Stimulated activated CD8-positive, alpha-beta memory T cell treated with anti-CD3 and anti-CD28 coated beads, Interleukin-4, amount 100 ng/mL, for 1 hour (primary cell): ENCODE measurements at regions not wholly inside any gene's neighbourhood (a gene's known extent, or its start where the extent isn't known, plus 50 kb on each side); places are given as distances from the start of the nearest gene placed in this dataset.

Experiments
- DNase-seq, 2 donors: peaks; one replicate each; pipeline ENCODE4 v3.0.0-alpha.2; 2020; ENCODE audit warnings: low read depth in 2 of 2, low spot score in 1 of 2

- no peak for DNase-seq
Measured at GRCh38 chr1:55703726-55704363, 488.7 kb upstream of the USP24 start.

DNA sequence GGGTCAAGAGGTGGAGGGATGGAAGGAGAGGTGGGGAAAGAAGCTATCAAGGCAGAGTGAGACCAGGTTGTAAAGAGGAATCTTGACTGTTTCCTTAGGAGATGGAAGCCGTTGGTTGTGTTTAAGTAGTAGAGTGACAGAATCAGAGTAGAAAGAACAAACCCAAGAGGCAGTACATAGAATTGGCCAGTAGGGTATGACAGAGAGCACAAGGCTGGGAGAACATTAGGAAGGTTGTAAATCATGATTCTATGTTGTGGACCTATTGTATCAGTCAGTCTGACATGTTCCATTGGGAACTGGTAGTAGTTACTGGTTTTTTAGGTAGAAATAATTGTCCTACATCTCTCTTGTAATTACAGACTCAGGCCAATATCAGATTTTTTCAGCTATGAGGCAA is 486.9 kb upstream of the USP24 start:
- no peak for DNase-seq

GRCh38 chr1:55700359-55701130 is 485.4 kb upstream of the USP24 start:
- DNase-seq, result no peak

GRCh38 chr1:55699228-55699627 is 484.1 kb upstream of the USP24 start:
- no peak for DNase-seq

DNA sequence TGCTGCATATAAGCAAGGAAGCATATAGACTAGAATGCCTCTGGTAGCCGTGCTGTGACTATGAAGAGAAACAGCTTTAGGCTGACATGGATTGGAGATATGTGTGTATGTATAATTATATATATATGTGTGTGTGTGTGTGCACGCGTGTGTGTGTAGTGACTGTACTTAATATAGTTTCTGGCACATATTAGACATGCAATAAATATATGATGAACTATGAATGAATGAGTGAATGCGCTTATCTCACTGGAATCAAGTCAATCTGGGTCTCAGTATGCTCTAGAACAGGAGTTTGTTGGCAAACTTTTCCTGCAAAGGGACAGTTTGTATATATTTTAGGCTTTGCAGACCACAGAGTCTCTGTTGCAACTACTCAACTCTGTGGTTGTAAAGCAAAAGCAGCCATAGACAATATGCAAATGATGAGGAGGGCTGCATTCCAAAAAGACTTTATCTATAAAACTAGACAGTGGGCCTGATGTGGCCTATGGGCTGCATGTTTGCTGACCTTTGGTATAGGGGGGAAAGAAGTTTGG is 482.9 kb upstream of the USP24 start:
- no peak for DNase-seq

DNA sequence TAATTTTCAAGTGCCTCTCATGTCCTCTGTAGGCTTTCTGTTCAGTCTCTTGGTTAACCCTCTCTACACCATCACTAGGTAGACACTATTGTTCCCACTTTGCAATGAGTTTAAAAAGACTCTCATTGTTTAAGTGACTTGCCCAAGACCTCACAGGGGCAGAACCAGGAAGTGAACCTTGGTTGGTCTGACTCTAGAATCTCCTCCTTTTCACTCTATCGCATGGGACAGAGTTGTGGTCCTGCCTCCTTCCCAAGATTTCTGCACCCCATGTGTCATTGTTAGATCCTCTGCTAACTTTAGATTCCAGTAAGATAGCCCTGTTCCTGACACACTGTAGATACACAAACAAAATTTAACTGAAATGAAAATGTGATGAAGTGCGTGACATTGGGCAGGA is 481.7 kb upstream of the USP24 start:
- no peak for DNase-seq

DNA sequence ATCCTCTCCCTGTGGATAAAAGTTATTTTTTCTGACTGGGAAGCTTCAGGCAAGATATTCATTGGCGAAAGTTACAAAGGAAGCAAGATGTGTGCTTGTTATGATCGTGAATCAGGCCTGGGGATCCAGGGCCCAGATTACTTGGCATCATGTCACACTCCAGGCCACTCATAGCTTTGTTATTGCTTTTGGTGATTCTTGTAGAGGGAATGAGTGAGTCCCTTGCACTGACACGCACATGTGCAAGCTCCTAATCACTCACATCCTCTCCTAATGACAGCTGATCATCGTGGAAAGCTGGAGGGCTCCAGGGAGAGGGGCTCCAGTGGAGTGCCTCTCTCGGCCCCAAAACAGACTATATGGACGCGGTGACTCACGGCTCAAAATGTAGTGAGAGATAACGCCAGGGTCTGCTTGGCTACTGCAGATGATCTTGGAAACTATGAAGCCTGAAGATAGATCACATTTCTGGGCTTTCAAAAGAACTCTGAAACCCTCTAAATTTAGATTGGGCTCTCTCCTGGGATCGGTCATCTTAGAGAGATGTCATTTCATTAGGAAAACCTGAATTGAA is 481.1 kb upstream of the USP24 start:
- no peak for DNase-seq

GRCh38 chr1:55695552-55695951 is 480.4 kb upstream of the USP24 start:
- no peak for DNase-seq

- no peak for DNase-seq
Measured at GRCh38 chr1:55695151-55695550, 480.0 kb upstream of the USP24 start.

DNA sequence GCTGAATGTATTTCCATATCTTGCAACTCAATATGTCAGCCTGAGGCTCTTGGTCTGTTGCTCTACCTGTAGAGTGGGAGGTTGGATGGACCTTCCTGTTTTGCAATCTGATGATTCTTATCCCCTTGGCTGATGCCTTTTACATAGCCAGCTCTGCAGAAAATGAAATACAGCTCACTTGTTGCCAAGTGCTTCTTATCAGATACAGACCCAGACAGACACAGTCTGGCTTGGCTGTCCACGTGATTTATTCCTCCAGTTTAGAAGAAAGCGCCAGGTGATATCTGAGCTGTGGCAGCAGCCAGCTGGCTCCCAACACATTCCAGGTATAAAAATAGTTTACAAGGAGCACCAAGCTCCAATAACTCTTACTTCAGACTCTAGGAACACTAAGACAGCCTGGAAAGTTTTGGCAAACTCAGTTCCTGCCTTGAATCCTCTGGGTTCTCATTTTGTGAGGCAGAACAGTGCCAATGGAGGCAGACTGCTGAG is 479.2 kb upstream of the USP24 start:
- DNase-seq, result no peak

- DNase-seq, result no peak
Measured at GRCh38 chr1:55692726-55693125, 477.6 kb upstream of the USP24 start.

- DNase-seq, result no peak
Measured at GRCh38 chr1:55690366-55690765, 475.2 kb upstream of the USP24 start.

DNA sequence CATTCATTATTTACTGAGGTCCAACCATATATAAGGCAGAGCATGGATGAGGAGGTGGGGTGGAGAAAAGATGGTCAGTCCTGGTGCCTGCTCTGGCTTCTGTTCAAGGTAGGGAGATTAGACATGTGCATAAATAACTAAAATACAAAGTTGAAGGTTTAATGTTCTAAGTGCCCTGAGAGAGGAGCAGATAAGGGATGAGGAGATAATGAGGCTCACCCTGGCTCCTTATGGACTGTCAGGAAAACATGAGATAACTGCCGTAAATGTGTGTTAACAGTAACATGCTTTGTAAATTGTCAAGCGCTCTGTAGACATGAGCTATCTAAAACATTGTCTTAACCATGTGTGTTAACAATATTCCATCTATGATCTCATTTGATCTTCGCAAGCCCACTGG is 474.6 kb upstream of the USP24 start:
- DNase-seq, result no peak

DNA sequence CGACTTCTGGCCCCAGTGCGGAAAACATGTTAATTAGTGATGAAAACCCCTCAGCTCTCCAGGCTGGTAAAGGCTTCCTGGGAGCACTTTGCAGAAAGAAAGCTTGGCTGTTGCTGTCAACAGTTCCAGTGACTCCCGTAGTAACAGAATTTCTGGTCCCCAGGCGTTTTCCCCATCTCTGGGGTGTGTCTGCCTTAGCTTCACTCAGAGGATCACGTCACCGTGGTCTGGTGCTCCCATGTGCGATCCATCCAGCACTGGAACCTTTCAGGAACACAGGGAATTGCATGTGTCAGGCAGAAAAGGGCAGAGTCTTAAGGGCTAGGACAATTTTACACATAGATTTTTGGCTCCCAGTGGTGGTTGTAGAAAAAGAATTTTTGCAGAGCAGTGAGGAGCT is 470.4 kb upstream of the USP24 start:
- no peak for DNase-seq

DNA sequence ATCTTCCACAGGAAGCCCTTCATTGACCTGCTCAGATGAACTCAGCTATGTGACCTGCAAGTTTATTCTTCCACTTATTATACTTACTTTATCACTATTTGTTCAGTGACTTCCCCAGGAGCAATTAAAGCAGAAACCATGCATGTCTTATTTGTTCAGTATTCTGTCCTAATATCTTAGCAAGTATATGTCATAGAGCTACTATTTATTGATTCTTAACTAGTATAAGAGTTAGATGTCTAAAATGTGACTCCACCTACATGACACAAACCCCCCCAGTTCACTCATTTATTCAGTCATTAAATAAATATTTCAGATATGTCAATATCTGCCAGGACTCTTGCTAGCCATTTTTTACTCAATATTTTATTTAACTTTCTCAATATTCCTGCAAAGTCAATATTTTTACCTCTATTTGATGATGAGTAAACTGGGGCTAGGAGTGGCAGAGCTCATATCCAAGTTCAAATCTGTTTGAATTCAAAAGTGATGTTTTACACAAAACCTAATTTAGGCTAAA is 469.0 kb upstream of the USP24 start:
- no peak for DNase-seq

GRCh38 chr1:55682198-55682597 is 467.0 kb upstream of the USP24 start:
- DNase-seq, result no peak

- DNase-seq, result no peak
Measured at GRCh38 chr1:55679971-55680370, 464.8 kb upstream of the USP24 start.

DNA sequence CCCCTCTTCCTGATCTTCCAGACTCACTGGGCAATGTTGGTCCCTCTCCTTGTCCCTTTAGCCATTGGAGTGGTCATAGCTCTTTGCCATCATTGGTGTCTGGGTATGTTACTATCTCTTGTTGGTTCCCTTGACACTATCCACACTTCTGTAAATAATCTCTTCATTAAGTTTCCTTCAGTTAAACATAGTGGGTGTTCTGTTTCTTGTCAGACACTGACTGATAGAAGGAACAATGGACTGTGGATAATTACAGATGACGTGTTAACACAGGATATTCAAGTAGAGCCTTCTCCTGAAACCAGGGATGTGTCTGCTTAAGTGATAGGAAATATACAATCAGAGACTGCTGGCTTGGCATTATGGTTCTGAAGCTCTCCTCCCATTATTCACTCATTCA is 458.3 kb upstream of the USP24 start:
- DNase-seq, result no peak

DNA sequence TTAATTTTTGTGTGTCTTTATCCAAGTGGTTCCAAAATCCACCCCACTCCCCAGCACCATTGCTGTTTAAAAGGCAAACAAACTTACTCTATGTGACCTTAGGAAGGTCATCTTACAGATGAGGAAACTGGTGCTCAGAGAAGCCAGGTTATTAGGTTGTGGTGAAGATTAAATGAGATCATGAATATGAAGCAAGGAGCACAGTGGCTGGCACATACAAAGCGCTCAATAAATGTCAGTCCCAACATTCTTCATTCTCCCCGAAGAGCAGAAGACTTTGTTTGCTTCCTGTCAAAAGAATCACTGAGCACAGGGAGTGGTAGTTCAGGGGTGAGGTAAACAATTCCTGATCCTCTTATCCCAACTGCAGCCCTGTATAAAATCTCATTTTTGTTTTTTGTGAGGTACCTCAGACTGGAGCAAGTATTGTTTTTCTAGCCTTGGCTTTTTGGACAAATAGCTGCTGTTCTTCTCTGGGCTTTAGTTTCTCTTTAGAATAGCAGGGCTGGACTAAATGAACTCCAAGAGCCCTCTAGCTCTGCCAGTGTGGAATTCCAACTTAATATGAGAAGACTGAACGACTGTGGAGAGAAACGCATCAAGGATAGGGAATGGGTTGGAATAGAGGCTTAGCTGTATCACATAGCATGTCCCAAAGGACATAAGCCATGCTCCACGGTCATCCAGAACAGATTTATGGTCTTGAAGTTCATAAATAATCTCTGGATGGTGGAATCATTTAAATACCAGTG is 455.3 kb upstream of the USP24 start:
- DNase-seq, result no peak

DNA sequence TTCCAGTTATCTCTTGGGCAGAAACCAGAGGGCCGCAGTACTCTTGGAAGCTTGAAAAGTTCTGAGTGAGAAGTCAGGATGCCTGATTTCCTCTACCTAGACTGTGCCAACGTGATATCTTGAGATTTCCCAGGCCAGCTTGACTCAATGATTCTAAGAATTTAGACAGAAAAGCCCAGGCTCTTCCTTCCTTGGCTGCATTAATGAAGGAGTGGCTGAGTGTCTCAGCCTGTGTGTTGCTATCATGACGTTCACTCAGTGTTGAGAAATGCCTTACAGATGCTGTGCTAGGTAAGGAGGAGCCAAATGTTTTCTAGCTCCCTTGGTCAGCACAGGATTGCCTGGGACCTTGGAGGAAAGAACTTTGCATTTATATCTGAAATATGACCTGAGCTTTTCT is 454.1 kb upstream of the USP24 start:
- no peak for DNase-seq

DNA sequence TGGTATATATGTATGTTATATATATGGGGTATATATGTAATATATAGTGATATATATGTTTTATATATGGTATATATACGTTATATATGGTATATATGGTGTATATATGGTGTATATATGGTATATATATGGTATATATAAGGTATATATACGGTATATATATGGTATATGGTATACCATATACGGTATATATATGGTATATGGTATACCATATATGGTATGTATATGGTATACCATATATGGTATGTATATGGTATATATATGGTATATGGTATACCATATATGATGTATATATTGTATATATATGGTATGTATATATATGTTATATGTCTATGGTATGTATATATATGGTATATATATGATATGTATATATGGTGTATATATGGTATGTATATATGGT is 447.7 kb upstream of the USP24 start:
- DNase-seq, result no peak
